ENCODE measurements at regions not wholly inside any gene's neighbourhood (a gene's known extent, or its start where the extent isn't known, plus 50 kb on each side); places are given as distances from the start of the nearest gene placed in this dataset.

DNA sequence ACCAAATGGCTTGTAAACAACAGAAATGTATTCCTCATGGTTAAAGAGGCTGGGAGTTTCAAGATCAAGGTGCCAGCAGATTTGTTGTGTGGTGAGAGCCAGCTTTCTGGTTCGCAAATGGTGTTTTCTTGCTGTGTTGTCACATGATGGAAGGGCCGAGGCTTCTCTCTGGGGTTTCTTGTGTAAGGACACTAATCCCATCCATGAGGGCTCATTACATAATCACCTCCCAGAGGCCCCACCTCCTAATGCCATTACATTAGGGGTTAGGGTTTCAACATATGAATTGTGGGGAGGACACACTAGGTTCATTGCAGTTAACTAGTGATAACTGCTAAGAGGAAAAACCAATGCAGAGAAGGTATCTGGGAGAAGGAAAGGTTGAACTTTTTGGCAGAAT is 103.5 kb upstream of the ENPEP start:
- H3K27ac ChIP-seq = no peak overlapping the region
- TF ChIP-seq, protein P1, sequence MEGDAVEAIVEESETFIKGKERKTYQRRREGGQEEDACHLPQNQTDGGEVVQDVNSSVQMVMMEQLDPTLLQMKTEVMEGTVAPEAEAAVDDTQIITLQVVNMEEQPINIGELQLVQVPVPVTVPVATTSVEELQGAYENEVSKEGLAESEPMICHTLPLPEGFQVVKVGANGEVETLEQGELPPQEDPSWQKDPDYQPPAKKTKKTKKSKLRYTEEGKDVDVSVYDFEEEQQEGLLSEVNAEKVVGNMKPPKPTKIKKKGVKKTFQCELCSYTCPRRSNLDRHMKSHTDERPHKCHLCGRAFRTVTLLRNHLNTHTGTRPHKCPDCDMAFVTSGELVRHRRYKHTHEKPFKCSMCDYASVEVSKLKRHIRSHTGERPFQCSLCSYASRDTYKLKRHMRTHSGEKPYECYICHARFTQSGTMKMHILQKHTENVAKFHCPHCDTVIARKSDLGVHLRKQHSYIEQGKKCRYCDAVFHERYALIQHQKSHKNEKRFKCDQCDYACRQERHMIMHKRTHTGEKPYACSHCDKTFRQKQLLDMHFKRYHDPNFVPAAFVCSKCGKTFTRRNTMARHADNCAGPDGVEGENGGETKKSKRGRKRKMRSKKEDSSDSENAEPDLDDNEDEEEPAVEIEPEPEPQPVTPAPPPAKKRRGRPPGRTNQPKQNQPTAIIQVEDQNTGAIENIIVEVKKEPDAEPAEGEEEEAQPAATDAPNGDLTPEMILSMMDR (conservative IDR thresholded peaks at IDR 0.05) = no peak

DNA sequence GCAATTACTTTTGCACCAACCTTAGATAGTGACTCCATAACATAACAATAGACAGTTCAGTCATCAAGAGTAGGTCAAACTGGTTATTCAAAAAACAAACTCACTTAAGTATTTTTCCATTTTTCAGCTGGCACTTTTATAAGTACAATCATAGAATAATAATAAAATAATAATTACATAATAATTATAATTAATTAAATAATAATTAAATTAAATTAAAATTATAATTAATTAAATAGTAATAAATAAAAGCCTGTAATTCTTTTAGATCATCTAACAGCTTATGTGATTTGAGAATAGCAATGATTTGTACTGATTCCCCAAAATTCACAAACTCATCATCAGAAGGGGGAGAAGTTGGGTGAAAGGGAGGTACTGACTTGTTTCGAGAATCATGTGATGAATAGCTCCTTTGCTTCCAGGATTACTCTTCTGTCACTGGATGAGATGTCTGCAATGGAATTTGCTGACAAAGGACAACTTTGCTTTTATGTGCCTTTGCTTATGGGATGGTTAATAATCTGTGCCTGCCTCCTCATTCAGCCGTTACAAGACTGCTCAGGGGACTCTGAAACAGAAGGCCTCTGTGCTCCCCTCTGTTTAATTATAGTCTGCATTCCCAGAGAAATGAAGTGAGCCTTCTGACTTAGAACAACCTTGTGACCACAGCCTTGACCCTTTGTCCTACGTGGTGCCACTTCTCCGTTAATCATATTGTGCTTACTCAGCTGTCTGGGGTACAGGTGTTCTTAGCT is 104.8 kb upstream of the ENPEP start:
- TF ChIP-seq, protein P1 (conservative IDR thresholded peaks at IDR 0.05) = no peak
- no peak overlapping the region for H3K27ac ChIP-seq

DNA sequence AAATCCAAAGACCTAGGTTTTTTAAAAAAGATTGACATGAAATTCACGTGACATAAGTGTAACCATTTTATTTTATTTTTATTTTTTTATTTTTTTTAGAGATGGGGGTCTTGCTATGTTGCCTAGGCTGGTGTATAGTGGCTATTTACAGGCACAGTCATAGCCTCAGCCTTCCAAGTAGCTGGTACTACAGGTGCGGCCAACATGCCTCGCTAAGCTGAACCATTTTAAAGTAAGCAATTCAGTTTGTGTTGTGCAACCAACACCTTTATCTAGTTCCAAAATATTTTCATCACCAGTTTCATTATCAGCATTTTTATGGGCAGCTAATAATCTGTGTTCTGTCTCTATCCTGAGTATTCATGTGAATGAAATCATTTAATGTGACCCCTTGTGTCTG is 107.5 kb upstream of the ENPEP start:
- TF ChIP-seq, protein P1 (conservative IDR thresholded peaks at IDR 0.05) = no peak
- H3K27ac ChIP-seq = no peak overlapping the region

DNA sequence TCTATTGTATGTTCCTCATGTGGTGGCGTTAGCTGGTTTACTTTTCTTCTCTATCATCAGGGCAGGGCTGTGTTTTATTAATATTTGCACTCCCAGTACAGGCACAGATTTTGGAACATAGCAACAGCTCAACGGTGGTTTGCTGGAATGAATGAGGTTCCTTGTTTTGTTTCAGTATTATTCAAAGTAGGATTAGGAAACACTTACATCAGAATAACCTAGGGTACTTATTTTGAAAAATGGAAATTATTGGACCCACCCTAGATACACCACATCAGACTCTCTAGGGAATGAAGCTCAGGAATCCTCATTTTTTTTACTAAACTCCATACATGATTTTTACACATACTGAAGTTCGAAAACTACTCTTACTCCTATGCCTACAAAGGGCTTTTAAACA is 108.8 kb upstream of the ENPEP start:
- no peak overlapping the region for H3K27ac ChIP-seq
- TF ChIP-seq, protein P1 (conservative IDR thresholded peaks at IDR 0.05) = no peak

GRCh38 chr4:110365761-110366160 is 110.2 kb upstream of the ENPEP start:
- H3K27ac ChIP-seq = no peak overlapping the region
- TF ChIP-seq, protein P1 (conservative IDR thresholded peaks at IDR 0.05) = no peak

GRCh38 chr4:110364911-110365520 is 110.9 kb upstream of the ENPEP start:
- H3K27ac ChIP-seq = no peak overlapping the region
- TF ChIP-seq, protein P1 (conservative IDR thresholded peaks at IDR 0.05) = no peak

- H3K27ac ChIP-seq = no peak overlapping the region
- TF ChIP-seq, protein P1 (conservative IDR thresholded peaks at IDR 0.05) = no peak
These were observed 114.0 kb upstream of the ENPEP start for GRCh38 chr4:110361921-110362320.

All from VCaP (cell line).